Fibroblast of lung (primary cell): ENCODE measurements at regions not wholly inside any gene's neighbourhood (a gene's known extent, or its start where the extent isn't known, plus 50 kb on each side); places are given as distances from the start of the nearest gene placed in this dataset.

Experiments
- CTCF ChIP-seq, 2 donors: IDR thresholded peaks in 1 of 2; conservative IDR thresholded peaks in 1 of 2; 1 replicate in 1 of 2; 2 replicates in 1 of 2; pipeline ENCODE4 v1.5.1; 2011 to 2012; ENCODE audit warnings: low read length in 2 of 2, control low read depth in 1 of 2, inconsistent platforms in 1 of 2, low read depth in 1 of 2, mild to moderate bottlenecking in 1 of 2
- EZH2 ChIP-seq: IDR thresholded peaks from 2 replicates; pipeline ENCODE4 v1.5.1; 2012; ENCODE audit warnings: low read length, control low read depth, mild to moderate bottlenecking; ENCODE audit errors: missing control alignments

GRCh38 chr5:145681686-145682085 lies 153.5 kb downstream of the PRELID2 start:
- TF ChIP-seq CTCF (conservative IDR thresholded peaks at IDR 0.05 in 1 of 2, IDR thresholded peaks at IDR 0.05 in 1 of 2; ENCODE audit: low read depth in 1 of 2, low read length in 2 of 2) (peak; percentile 90 to 93), EZH2 (no peak)
